Aorta (tissue), 5 donors: ENCODE measurements at regions not wholly inside any gene's neighbourhood (a gene's known extent, or its start where the extent isn't known, plus 50 kb on each side); places are given as distances from the start of the nearest gene placed in this dataset.
"Not testable (repeated sequence)": the region's sequence is repeated elsewhere in the genome, so short reads cannot be mapped to it uniquely, and the experiment has no call there.

Experiments
- ATAC-seq: fragments of 200-7000 bp; cut with Tn5 transposase; one replicate; pipeline ENCODE4 v1.9.1; 2022; ENCODE audit warnings: moderate library complexity; ENCODE audit not compliant: low FRiP score
- DNase-seq, 2 donors: peaks; one replicate each; pipeline ENCODE4 v3.0.0-alpha.2; 2020
- H3K27ac ChIP-seq, 2 donors: one replicate each; pipeline ENCODE4 v1.5.1; 2013; ENCODE audit warnings: low read length in 2 of 2, mild to moderate bottlenecking in 2 of 2, moderate library complexity in 2 of 2, control low read depth in 1 of 2, inconsistent platforms in 1 of 2, low read depth in 1 of 2
- H3K27me3 ChIP-seq, 2 donors: one replicate each; pipeline ENCODE4 v1.6.1; 2013; ENCODE audit warnings: control low read depth in 1 of 2, low read length in 1 of 2, mild to moderate bottlenecking in 1 of 2, moderate library complexity in 1 of 2; ENCODE audit not compliant: insufficient read depth in 2 of 2, control insufficient read depth in 1 of 2
- H3K36me3 ChIP-seq, 2 donors: one replicate each; pipeline ENCODE4 v1.6.1; 2013; ENCODE audit warnings: control low read depth in 1 of 2, low read length in 1 of 2, mild to moderate bottlenecking in 1 of 2; ENCODE audit not compliant: insufficient read depth in 2 of 2, control insufficient read depth in 1 of 2
- H3K4me1 ChIP-seq, 2 donors: one replicate each; pipeline ENCODE4 v1.6.1; 2013; ENCODE audit warnings: low read length in 2 of 2, control low read depth in 1 of 2, mild to moderate bottlenecking in 1 of 2, moderate library complexity in 1 of 2; ENCODE audit not compliant: insufficient read depth in 2 of 2, control insufficient read depth in 1 of 2
- H3K4me3 ChIP-seq, 2 donors: one replicate each; pipeline ENCODE4 v1.5.1; 2013; ENCODE audit warnings: low read length in 2 of 2, control low read depth in 1 of 2, mild to moderate bottlenecking in 1 of 2
- H3K9me3 ChIP-seq: one replicate; pipeline ENCODE4 v1.6.1; 2013; ENCODE audit warnings: mild to moderate bottlenecking, low read length; ENCODE audit not compliant: control insufficient read depth
- WGBS, 2 donors: extraction: QIAGEN DNeasy Blood & Tissue Kit; methylation state at CpG; one replicate each; pipeline ENCODE4 v1.1.7; 2013; 5-methylcytosine and 5-hydroxymethylcytosine counted together
- intact Hi-C, 2 donors: fragments of 100-400 bp; cut with DNase I; formaldehyde crosslinking; loops; one replicate each; pipeline versions ENCODE4 v1.14.2 to v1.15.0; 2022
- donor health status: healthy with polysubstance abuse.
- donor health status: Bipolar disorder and iron deficiency.
- donor health status: DM: no; HTN: no; CAD: no.
- donor health status: DM: no; HTN: no; CAD: no.
- donor health status: DM: yes; HTN: yes; CAD: no.

GRCh38 chr6:130728064-130728463 lies 99.1 kb upstream of the SMLR1 start:
- H3K9me3 ChIP-seq, H3K4me3 ChIP-seq, ATAC-seq, H3K4me1 ChIP-seq, H3K27ac ChIP-seq, DNase-seq, intact Hi-C loops, H3K36me3 ChIP-seq, H3K27me3 ChIP-seq: not testable (repeated sequence)
- 87 to 91% methylated on average over 2 of the region's 2 CpGs for WGBS, 2 donors

GRCh38 chr6:130730600-130730999 lies 96.6 kb upstream of the SMLR1 start:
- Histone ChIP-seq H3K9me3 (peaks cover 3% of the 10 kb centered on the region), H3K4me3 (no peak overlapping the region), H3K36me3 (no peaks in the 10 kb centered on the region), H3K27me3 (peaks cover 0 to 1% of the 10 kb centered on the region in 2 donors), H3K4me1 (no peaks in the 10 kb centered on the region), H3K27ac (no peak overlapping the region)
- intact Hi-C loops: no loop called here
- DNase-seq (no peak), ATAC-seq (no peak)

DNA sequence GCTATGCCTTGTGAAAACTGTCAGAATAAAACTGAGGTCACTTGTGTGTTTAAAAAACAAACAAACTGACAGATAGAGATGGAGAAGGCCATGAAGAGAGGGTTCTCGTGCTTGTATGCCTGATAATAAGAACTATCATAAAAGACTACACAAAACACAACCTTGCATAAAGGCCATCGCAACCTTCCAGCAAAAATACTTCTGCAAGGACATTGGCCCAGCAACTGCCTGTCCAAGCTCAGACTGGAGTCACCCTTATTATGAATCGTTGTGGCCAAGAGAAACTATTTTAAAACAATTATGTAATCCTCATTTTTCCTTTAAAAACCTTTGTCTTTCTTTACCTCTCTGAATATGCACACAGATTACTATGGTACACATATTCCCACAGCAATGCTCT lies 93.0 kb upstream of the SMLR1 start:
- WGBS, 2 donors: 17 to 21% methylated on average over 3 of the region's 3 CpGs
- H3K27ac ChIP-seq: no peak overlapping the region
- intact Hi-C loops: no loop called here
- no peaks in the 10 kb centered on the region for H3K9me3 ChIP-seq
- H3K4me1 ChIP-seq: no peaks in the 10 kb centered on the region
- no peaks in the 10 kb centered on the region for H3K27me3 ChIP-seq
- DNase-seq (no peak), ATAC-seq (no peak)
- H3K36me3 ChIP-seq: no peaks in the 10 kb centered on the region
- no peak overlapping the region for H3K4me3 ChIP-seq

DNA sequence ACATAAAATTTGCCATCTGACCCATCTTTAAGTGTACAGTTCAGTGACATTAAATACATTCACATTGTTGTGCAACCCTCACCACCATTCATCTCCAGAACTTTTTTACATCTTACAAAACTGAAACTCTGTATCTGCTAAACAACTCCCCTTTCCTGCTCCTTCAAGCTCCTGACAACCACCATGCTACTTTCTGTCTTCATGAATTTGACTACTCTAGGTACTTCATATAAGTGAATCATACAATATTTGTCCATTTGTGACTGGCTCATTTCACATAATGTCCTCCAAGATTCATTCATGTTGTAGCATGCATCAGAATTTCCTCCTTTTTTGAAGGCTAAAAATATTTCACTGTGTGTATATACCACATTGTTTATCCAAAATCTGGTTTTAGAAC lies 86.9 kb upstream of the SMLR1 start:
- intact Hi-C loops: no loop called here
- no peak overlapping the region for H3K27ac ChIP-seq

DNA sequence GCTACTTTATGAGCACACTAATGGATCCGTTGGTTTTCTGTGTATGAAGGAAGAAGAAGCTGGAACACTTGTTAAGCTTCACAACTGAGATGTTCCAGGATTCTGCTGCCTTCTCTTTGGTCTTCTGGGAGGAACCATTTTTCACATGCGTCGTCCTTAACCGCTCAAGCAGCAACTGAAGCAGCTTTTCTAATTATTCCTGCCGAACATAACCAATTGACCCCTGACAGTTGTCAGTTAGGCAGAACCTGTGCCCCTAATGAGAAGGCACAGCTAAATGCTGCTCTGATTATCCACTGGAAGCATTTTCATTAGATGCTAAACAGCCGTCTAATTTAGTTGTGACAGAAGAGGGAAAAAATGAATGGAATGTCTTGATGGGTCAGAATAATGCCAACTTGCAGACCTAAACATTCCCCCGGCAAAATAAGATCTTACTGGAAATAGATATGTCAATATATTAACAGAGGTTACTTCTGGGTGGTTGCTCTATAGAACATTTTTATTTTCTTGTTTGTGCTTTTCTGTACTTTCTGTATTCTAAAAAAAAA lies 85.0 kb upstream of the SMLR1 start:
- no peaks in the 10 kb centered on the region for H3K9me3 ChIP-seq
- intact Hi-C loops: no loop called here
- WGBS, 2 donors: 40 to 42% methylated on average over 7 of the region's 7 CpGs

More for the DNA sequence above, 86.9 kb upstream of the SMLR1 start:
- no peaks in the 10 kb centered on the region for H3K36me3 ChIP-seq
- H3K27me3 ChIP-seq: no peaks in the 10 kb centered on the region
- no peak overlapping the region for H3K4me3 ChIP-seq
- DNase-seq (no peak), ATAC-seq (no peak)
- H3K4me1 ChIP-seq: no peaks in the 10 kb centered on the region
- H3K9me3 ChIP-seq: no peaks in the 10 kb centered on the region

GRCh38 chr6:130743175-130743574 lies 84.0 kb upstream of the SMLR1 start:
- ATAC-seq (no peak), DNase-seq (no peak)
- Histone ChIP-seq H3K27me3 (no peaks in the 10 kb centered on the region), H3K4me3 (no peak overlapping the region), H3K9me3 (no peaks in the 10 kb centered on the region), H3K36me3 (no peaks in the 10 kb centered on the region), H3K4me1 (no peaks in the 10 kb centered on the region), H3K27ac (no peak overlapping the region)
- 40 to 41% methylated on average over 2 of the region's 2 CpGs for WGBS, 2 donors
- intact Hi-C loops: no loop called here

More for the DNA sequence above, 85.0 kb upstream of the SMLR1 start:
- Histone ChIP-seq H3K27ac (no peak overlapping the region), H3K4me3 (no peak overlapping the region), H3K27me3 (no peaks in the 10 kb centered on the region), H3K36me3 (no peaks in the 10 kb centered on the region), H3K4me1 (no peaks in the 10 kb centered on the region)
- ATAC-seq (no peak), DNase-seq (no peak)

- DNase-seq (no peak), ATAC-seq (no peak)
- Histone ChIP-seq H3K27ac (no peak overlapping the region), H3K36me3 (no peaks in the 10 kb centered on the region), H3K9me3 (peaks cover 3% of the 10 kb centered on the region), H3K4me1 (no peaks in the 10 kb centered on the region), H3K27me3 (no peaks in the 10 kb centered on the region), H3K4me3 (no peak overlapping the region)
- intact Hi-C loops: no loop called here
- 78 to 85% methylated on average over 2 of the region's 2 CpGs for WGBS, 2 donors
These were observed 82.4 kb upstream of the SMLR1 start for GRCh38 chr6:130744576-130745366.

DNA sequence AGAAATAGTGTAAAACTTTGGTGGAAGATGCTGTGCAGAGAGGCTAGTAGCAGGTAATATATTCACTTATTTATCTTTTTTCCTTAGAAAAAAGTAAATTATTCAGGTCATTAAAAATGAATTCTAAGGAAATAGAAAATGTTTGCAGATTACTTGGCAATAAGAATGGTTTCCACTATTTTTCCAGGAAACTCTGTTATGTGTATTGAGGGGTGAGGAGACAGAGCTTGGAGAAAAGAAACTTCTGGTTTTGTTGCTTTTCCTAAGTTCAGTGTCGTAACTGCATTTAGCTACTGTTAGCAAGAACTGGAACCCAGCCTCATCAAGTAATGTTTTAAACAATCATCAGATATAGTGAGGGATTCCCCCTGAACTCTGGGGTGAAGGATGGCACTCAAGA lies 79.2 kb upstream of the SMLR1 start:
- WGBS, 2 donors: 71 to 83% methylated on average over 1 of the region's 1 CpG
- no peaks in the 10 kb centered on the region for H3K36me3 ChIP-seq
- H3K4me3 ChIP-seq: no peak overlapping the region
- DNase-seq (no peak), ATAC-seq (no peak)
- H3K4me1 ChIP-seq: no peaks in the 10 kb centered on the region
- H3K27me3 ChIP-seq: no peaks in the 10 kb centered on the region
- no peak overlapping the region for H3K27ac ChIP-seq
- H3K9me3 ChIP-seq: peaks cover 3% of the 10 kb centered on the region
- intact Hi-C loops: no loop called here

DNA sequence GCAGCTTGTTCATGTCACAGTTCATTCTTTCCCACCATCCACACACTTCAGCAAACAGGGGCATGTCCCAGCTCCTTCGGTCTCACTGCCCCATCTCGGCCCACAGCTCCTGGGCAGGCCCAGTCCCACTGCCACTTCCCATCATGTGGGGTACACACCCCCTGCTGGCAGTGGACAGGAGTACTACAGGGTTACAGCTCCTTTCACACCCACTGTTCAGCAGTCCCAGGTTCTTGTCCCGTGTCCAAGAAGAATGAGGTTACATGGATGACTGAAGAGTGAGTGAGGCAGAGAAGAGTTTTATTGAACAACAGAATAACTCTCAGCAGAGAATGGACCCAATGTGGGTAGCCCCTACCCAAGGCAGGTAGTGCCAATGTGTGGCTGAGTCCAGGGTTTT lies 77.8 kb upstream of the SMLR1 start:
- Histone ChIP-seq H3K9me3 (peaks cover 3% of the 10 kb centered on the region), H3K27me3 (no peaks in the 10 kb centered on the region), H3K36me3 (no peaks in the 10 kb centered on the region), H3K4me1 (no peaks in the 10 kb centered on the region), H3K27ac (no peak overlapping the region), H3K4me3 (no peak overlapping the region)
- 95 to 99% methylated on average over 3 of the region's 3 CpGs for WGBS, 2 donors
- intact Hi-C loops: no loop called here
- no peak for DNase-seq
- no peak for ATAC-seq
